ENCODE measurements at regions not wholly inside any gene's neighbourhood (a gene's known extent, or its start where the extent isn't known, plus 50 kb on each side); places are given as distances from the start of the nearest gene placed in this dataset.

DNA sequence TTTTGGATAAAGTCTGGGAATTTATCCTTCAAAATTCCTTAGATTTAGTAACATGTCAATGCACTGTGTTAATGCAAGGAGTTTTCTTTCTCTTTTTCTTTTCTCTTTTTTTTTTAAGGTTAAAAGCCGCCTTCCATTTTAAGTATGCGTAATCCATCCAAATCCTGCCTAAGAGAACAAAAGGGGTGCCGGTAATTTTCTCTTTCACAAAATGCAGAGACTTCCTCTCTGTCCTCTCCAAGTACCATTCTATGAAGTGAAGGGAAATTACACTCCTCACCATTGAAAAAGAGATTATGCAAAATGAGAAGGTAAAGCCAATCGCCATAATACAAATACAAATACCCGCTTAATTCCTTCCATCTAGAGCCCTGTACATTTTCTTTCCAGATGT lies 273.8 kb downstream of the BLID start:
- DNase-seq (ENCODE audit: low read depth): no peak
- TF ChIP-seq CTCF (conservative IDR thresholded peaks at IDR 0.05; ENCODE audit: low read depth, low read length): no peak
- H3K4me3 ChIP-seq (ENCODE audit: low read depth, low read length): no peak overlapping the region

DNA sequence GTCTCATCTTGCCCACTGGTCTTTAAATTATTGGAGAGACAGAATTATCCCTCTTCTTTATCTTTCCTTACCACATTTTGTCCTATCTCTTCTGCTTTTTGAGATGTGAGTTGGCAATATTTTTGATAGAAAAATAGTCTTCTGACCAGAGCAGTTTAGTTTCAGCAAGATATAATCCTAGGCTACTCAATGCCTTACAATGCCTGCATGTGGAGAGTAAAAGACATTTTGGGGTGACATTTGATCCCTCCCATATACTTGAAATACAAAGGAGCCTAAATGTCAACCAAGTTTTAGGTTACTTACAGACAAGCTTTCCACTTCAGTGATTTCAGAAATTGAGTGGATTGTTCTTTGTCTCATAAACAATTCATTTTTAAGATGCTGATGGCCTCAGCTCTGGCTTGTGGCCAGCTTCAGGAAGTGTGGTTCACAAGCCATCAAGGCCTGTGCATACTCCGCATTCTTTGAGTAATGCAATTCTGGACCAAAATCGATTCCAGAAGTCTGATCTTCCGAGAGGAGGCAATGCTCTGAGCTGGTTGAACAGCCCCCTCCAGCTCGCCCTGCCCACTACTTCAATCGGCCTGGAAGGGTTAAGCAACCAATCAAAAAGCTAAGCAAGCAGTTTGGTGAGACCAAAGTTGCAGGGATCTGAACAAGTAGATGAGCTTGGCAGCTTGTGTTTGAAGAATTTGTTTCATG lies 274.4 kb downstream of the BLID start:
- H3K4me3 ChIP-seq (ENCODE audit: low read depth, low read length): no peak overlapping the region
- DNase-seq (ENCODE audit: low read depth): no peak
- TF ChIP-seq CTCF (conservative IDR thresholded peaks at IDR 0.05; ENCODE audit: low read depth, low read length): no peak

DNA sequence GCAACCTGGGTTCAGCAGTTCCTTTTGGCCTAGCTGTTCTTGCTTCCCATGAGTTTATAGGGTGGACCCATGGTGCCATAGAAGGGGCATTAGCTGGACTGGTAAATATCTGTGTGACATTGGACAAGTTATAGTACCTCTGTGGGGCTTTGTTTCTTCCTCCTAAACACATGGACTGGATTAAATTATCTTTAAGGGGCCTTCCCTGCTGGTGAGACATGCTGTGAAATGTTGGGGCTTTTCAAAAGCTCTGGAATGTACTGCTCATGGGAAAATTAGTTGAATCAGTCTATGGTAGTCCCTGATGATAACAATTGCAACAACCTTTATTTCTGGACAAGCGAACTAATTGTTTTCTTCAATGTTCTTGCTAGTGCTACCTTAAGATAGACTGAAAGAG lies 276.2 kb downstream of the BLID start:
- no peak for TF ChIP-seq CTCF (conservative IDR thresholded peaks at IDR 0.05; ENCODE audit: low read depth, low read length)
- H3K4me3 ChIP-seq (ENCODE audit: low read depth, low read length): no peak overlapping the region
- DNase-seq (ENCODE audit: low read depth): no peak

- H3K4me3 ChIP-seq (ENCODE audit: low read depth, low read length): no peak overlapping the region
- TF ChIP-seq CTCF (conservative IDR thresholded peaks at IDR 0.05; ENCODE audit: low read depth, low read length): no peak
- no peak for DNase-seq (ENCODE audit: low read depth)
Observed at GRCh38 chr11:121838571-121838970, 277.4 kb downstream of the BLID start.

GRCh38 chr11:121833970-121834369 lies 282.0 kb downstream of the BLID start:
- no peak for TF ChIP-seq CTCF (conservative IDR thresholded peaks at IDR 0.05; ENCODE audit: low read depth, low read length)
- no peak overlapping the region for H3K4me3 ChIP-seq (ENCODE audit: low read depth, low read length)
- no peak for DNase-seq (ENCODE audit: low read depth)

DNA sequence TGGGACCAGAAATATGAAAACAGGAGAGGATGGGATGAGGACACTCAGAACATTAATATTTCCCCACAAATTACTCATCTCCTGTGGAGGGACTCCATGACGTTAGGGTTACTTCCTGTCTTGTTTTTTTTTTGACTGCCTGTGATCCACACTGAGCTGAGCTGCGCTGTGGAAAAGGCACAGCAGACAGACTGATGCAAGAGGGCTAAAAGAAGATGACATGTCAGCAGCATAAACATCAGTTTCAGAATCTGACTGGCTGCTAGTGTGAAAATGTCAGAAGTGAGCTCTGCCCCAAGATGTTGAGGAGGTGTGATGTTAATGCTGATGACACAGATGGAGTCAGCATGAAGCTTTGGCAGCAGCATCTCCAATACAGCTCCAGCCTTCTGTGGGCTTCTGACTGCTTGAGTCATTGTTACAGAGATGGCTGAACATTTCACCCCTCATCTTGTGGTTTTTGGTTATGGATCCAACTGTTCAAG lies 286.8 kb downstream of the BLID start:
- TF ChIP-seq CTCF (conservative IDR thresholded peaks at IDR 0.05; ENCODE audit: low read depth, low read length): no peak
- H3K4me3 ChIP-seq (ENCODE audit: low read depth, low read length): no peak overlapping the region
- DNase-seq (ENCODE audit: low read depth): no peak

- TF ChIP-seq CTCF (conservative IDR thresholded peaks at IDR 0.05; ENCODE audit: low read depth, low read length): no peak
- DNase-seq (ENCODE audit: low read depth): no peak
- H3K4me3 ChIP-seq (ENCODE audit: low read depth, low read length): no peak overlapping the region
Observed at GRCh38 chr11:121814962-121815361, 301.1 kb downstream of the BLID start.

Data from epithelial cell of proximal tubule (primary cell).